Trophoblast cell (in vitro differentiated cells and primary cell): ENCODE measurements at regions not wholly inside any gene's neighbourhood (a gene's known extent, or its start where the extent isn't known, plus 50 kb on each side); places are given as distances from the start of the nearest gene placed in this dataset.

ENCODE experiments used
- DNase-seq, 2 donors: peaks; one replicate each; pipeline ENCODE4 v3.0.0-alpha.2; 2016
- H2AFZ ChIP-seq: 2 replicates; pipeline ENCODE4 v1.6.1; 2013; ENCODE audit warnings: low read length, moderate library complexity, mild to moderate bottlenecking; ENCODE audit not compliant: insufficient read depth, poor library complexity
- H2AK5ac ChIP-seq: 2 replicates; pipeline ENCODE4 v1.6.1; 2013; ENCODE audit warnings: mild to moderate bottlenecking, low read length
- H2BK120ac ChIP-seq: 2 replicates; pipeline ENCODE4 v1.6.1; 2013; ENCODE audit warnings: low read length, mild to moderate bottlenecking, moderate library complexity; ENCODE audit not compliant: insufficient read depth, poor library complexity
- H2BK12ac ChIP-seq: 2 replicates; pipeline ENCODE4 v1.6.1; 2013; ENCODE audit warnings: mild to moderate bottlenecking, low read length, moderate library complexity
- H2BK5ac ChIP-seq: 2 replicates; pipeline ENCODE4 v1.6.1; 2013; ENCODE audit warnings: low read length, low read depth, moderate library complexity, mild to moderate bottlenecking; ENCODE audit not compliant: poor library complexity
- H3K14ac ChIP-seq: 2 replicates; pipeline ENCODE4 v1.6.1; 2013; ENCODE audit warnings: mild to moderate bottlenecking, low read length
- H3K18ac ChIP-seq: 2 replicates; pipeline ENCODE4 v1.6.1; 2013; ENCODE audit warnings: mild to moderate bottlenecking, low read length
- H3K23ac ChIP-seq: 2 replicates; pipeline ENCODE4 v1.6.1; 2013; ENCODE audit warnings: low read length
- H3K27ac ChIP-seq: 2 replicates; pipeline ENCODE4 v1.5.1; 2013; ENCODE audit warnings: low read depth, mild to moderate bottlenecking, inconsistent platforms, low read length, moderate library complexity
- H3K27me3 ChIP-seq: 2 replicates; pipeline ENCODE4 v1.6.1; 2013; ENCODE audit warnings: inconsistent platforms, mild to moderate bottlenecking, low read length, moderate library complexity; ENCODE audit not compliant: insufficient read depth
- H3K36me3 ChIP-seq, 2 experiments: 1 replicate in 1 of 2; 2 replicates in 1 of 2; pipeline ENCODE4 v1.6.1; 2013; ENCODE audit warnings: low read length in 2 of 2, mild to moderate bottlenecking in 2 of 2, moderate library complexity in 1 of 2; ENCODE audit not compliant: insufficient read depth in 2 of 2, control insufficient read depth in 1 of 2
- H3K4ac ChIP-seq: 2 replicates; pipeline ENCODE4 v1.6.1; 2013; ENCODE audit warnings: low read depth, mild to moderate bottlenecking, low read length, moderate library complexity
- H3K4me1 ChIP-seq, 2 experiments: 1 replicate in 1 of 2; 2 replicates in 1 of 2; pipeline ENCODE4 v1.6.1; 2013; ENCODE audit warnings: low read length in 2 of 2, mild to moderate bottlenecking in 2 of 2, moderate library complexity in 1 of 2; ENCODE audit not compliant: insufficient read depth in 2 of 2, control insufficient read depth in 1 of 2
- H3K4me2 ChIP-seq: 2 replicates; pipeline ENCODE4 v1.6.1; 2013; ENCODE audit warnings: inconsistent platforms, mild to moderate bottlenecking, low read length, moderate library complexity
- H3K4me3 ChIP-seq: 2 replicates; pipeline ENCODE4 v1.5.1; 2013; ENCODE audit warnings: mild to moderate bottlenecking, low read depth, low read length, inconsistent platforms
- H3K79me1 ChIP-seq: one replicate; pipeline ENCODE4 v1.6.1; 2013; ENCODE audit warnings: low read length
- H3K79me2 ChIP-seq: 2 replicates; pipeline ENCODE4 v1.6.1; 2013; ENCODE audit warnings: low read length, mild to moderate bottlenecking; ENCODE audit not compliant: control insufficient read depth, insufficient read depth, poor library complexity
- H3K9ac ChIP-seq: 2 replicates; pipeline ENCODE4 v1.6.1; 2013; ENCODE audit warnings: mild to moderate bottlenecking, low read length
- H3K9me3 ChIP-seq: 2 replicates; pipeline ENCODE4 v1.6.1; 2013; ENCODE audit warnings: low read depth, mild to moderate bottlenecking, control low read depth, inconsistent platforms, low read length; ENCODE audit not compliant: insufficient read depth
- H4K12ac ChIP-seq: 2 replicates; pipeline ENCODE4 v1.6.1; 2013; ENCODE audit warnings: low read depth, mild to moderate bottlenecking, low read length, moderate library complexity
- H4K8ac ChIP-seq: 2 replicates; pipeline ENCODE4 v1.6.1; 2013; ENCODE audit warnings: low read depth, mild to moderate bottlenecking, low read length, moderate library complexity
- H4K91ac ChIP-seq: one replicate; pipeline ENCODE4 v1.6.1; 2013; ENCODE audit warnings: low read depth, mild to moderate bottlenecking, low read length, moderate library complexity
- WGBS: extraction: QIAGEN DNeasy Blood & Tissue Kit; methylation state at CpG from one replicate; pipeline ENCODE4 v1.1.7; 2013; ENCODE audit warnings: missing lambda C conversion rate; ENCODE audit not compliant: insufficient read length, insufficient coverage; ENCODE audit errors: extremely low coverage; 5-methylcytosine and 5-hydroxymethylcytosine counted together

DNA sequence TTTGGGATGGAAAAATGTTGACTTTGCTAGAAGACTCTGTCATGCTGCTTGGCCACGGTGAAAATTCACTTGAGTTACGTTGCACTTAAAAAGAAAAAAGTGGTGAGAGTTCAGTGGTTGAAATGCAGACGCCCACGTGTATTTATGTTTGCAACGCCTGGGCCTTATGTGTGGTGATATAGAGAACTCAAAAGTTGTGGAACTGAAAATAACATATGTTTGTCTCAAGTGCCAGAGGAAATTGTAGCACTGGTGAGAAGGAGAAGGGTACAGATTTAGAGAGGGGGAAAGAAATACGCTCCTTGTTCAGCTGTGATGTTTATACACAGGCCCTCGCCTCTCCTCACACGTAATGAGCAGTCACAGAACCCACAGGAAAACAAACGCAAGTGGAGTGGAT, 73.6 kb downstream of the EMX2 start:
- H3K4me1 ChIP-seq = no peaks in the 10 kb centered on the region
- no peak overlapping the region for H2BK5ac ChIP-seq
- H4K12ac ChIP-seq = no peak overlapping the region
- no peaks in the 10 kb centered on the region for H3K9me3 ChIP-seq
- H2BK120ac ChIP-seq = no peak overlapping the region
- no peak overlapping the region for H3K9ac ChIP-seq
- no peaks in the 10 kb centered on the region for H3K79me2 ChIP-seq
- no peaks in the 10 kb centered on the region for H3K36me3 ChIP-seq
- no peak overlapping the region for H2AFZ ChIP-seq
- H4K91ac ChIP-seq = no peak overlapping the region
- H3K27ac ChIP-seq = no peak overlapping the region
- H3K23ac ChIP-seq = no peak overlapping the region
- no peak overlapping the region for H2BK12ac ChIP-seq
- no peak overlapping the region for H3K4ac ChIP-seq
- no peaks in the 10 kb centered on the region for H3K27me3 ChIP-seq
- peaks cover under 1% of the 10 kb centered on the region for H3K79me1 ChIP-seq
- WGBS = no CpG with 5 or more reads among the region's 9 CpGs
- no peak for DNase-seq
- no peak overlapping the region for H3K14ac ChIP-seq
- H2AK5ac ChIP-seq = no peak overlapping the region
- H4K8ac ChIP-seq = no peak overlapping the region
- no peak overlapping the region for H3K18ac ChIP-seq
- no peak overlapping the region for H3K4me3 ChIP-seq
- no peak overlapping the region for H3K4me2 ChIP-seq

DNA sequence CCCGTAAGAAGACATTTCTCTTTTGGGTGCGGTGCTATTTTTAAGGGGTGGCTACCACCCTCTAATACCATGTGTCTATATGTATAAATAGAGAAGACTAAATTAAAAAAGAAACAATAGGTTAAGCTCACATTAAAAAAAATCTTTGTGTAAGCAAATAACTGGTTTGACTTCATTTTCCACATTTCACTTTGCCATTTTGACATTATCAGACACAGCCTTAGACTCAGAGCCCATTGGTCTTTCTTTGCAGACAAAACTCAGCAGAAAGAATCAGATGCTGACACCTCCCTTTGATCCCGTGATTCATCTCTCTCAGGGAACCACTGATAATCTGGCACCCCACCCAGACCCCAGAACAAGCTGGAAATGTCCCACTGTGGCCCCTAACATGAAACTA, 74.5 kb downstream of the EMX2 start:
- Histone ChIP-seq H3K9ac (no peak overlapping the region), H4K12ac (no peak overlapping the region), H3K79me2 (no peaks in the 10 kb centered on the region), H3K4me1 (no peaks in the 10 kb centered on the region), H4K91ac (no peak overlapping the region), H2AFZ (no peak overlapping the region), H3K27me3 (no peaks in the 10 kb centered on the region), H2BK12ac (no peak overlapping the region), H2AK5ac (no peak overlapping the region), H3K27ac (no peak overlapping the region), H3K36me3 (no peaks in the 10 kb centered on the region), H2BK5ac (no peak overlapping the region), H3K18ac (no peak overlapping the region), H3K23ac (no peak overlapping the region), H4K8ac (no peak overlapping the region), H3K14ac (no peak overlapping the region), H3K4me3 (no peak overlapping the region), H3K4me2 (no peak overlapping the region), H3K79me1 (no peaks in the 10 kb centered on the region), H3K9me3 (no peaks in the 10 kb centered on the region), H2BK120ac (no peak overlapping the region), H3K4ac (no peak overlapping the region)
- DNase-seq = peak in 1 of 2 donors; percentile 65
- no CpG with 5 or more reads among the region's 3 CpGs for WGBS

DNA sequence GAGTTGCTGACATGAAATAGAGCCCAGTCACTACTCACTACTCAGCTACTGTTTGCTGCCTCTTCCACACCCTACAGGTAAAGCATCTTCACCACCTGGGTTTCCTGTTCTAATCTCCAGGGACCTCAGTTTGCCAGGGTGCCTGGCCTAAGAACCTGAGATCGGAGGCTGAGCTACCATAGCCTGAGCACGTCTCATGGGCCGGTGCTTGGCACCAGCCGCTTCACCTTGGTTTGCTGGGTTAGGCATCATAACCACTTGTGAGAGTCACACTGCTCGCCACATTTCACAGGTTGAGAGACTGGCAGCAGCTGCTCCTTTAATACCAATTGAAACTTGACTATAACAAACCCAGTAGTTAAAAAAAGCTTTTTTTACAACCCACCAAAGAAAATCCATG, 75.1 kb downstream of the EMX2 start:
- Histone ChIP-seq H3K9me3 (no peaks in the 10 kb centered on the region), H3K27ac (no peak overlapping the region), H3K4me1 (no peaks in the 10 kb centered on the region), H3K4me3 (no peak overlapping the region), H3K27me3 (no peaks in the 10 kb centered on the region), H3K23ac (no peak overlapping the region), H3K36me3 (no peaks in the 10 kb centered on the region), H3K4me2 (no peak overlapping the region), H2AFZ (no peak overlapping the region), H2BK5ac (no peak overlapping the region), H4K8ac (no peak overlapping the region), H2BK120ac (no peak overlapping the region), H3K79me2 (no peaks in the 10 kb centered on the region), H4K12ac (no peak overlapping the region), H3K9ac (no peak overlapping the region), H2AK5ac (no peak overlapping the region), H3K4ac (no peak overlapping the region), H3K79me1 (no peaks in the 10 kb centered on the region), H3K18ac (no peak overlapping the region), H4K91ac (no peak overlapping the region), H2BK12ac (no peak overlapping the region), H3K14ac (no peak overlapping the region)
- DNase-seq = no peak
- WGBS = no CpG with 5 or more reads among the region's 5 CpGs

DNA sequence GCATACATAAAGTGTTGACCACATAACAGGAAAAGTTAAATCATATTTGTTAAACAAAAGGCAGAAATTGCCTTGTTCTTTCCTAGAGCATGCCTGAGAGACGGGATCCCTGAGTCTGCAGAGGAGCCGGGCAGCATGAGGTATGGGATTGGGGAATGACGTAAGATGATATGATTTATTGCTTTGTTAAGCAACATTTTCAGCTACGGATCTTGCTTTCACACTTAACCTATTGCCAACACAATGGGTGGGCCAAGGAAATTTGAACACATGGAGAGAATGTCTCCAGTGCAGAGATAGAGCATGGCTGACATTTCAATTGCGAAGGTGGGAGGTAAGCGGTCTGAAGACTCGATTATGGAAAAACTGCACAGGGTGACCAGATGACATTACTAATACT, 76.7 kb downstream of the EMX2 start:
- Histone ChIP-seq H4K12ac (no peak overlapping the region), H3K36me3 (no peaks in the 10 kb centered on the region), H2BK120ac (no peak overlapping the region), H3K4me1 (no peaks in the 10 kb centered on the region), H2BK5ac (no peak overlapping the region), H3K27me3 (no peaks in the 10 kb centered on the region), H3K9ac (no peak overlapping the region), H3K79me2 (no peaks in the 10 kb centered on the region), H2AK5ac (no peak overlapping the region), H3K9me3 (no peaks in the 10 kb centered on the region), H3K4me3 (no peak overlapping the region), H3K14ac (no peak overlapping the region), H2AFZ (no peak overlapping the region), H3K23ac (no peak overlapping the region), H4K91ac (no peak overlapping the region), H3K27ac (no peak overlapping the region), H2BK12ac (no peak overlapping the region), H3K79me1 (no peaks in the 10 kb centered on the region), H3K18ac (no peak overlapping the region), H3K4me2 (no peak overlapping the region), H4K8ac (no peak overlapping the region), H3K4ac (no peak overlapping the region)
- no peak for DNase-seq
- no CpG with 5 or more reads among the region's 7 CpGs for WGBS
